ENCODE measurements at regions not wholly inside any gene's neighbourhood (a gene's known extent, or its start where the extent isn't known, plus 50 kb on each side); places are given as distances from the start of the nearest gene placed in this dataset.

- ATAC-seq = no peak
These were observed 587.7 kb downstream of the BRD1 start for GRCh38 chr22:49240016-49240380.

GRCh38 chr22:49239264-49240015 is 588.2 kb downstream of the BRD1 start:
- Histone ChIP-seq H3K36me3 (no peaks in the 10 kb centered on the region), H3K9me3 (no peaks in the 10 kb centered on the region), H3K4me1 (no peaks in the 10 kb centered on the region), H3K27ac (no peak overlapping the region), H3K27me3 (peaks cover 0 to 16% (median 0%) of the 10 kb centered on the region in 9 donors), H3K4me3 (no peak overlapping the region)
- WGBS, 4 donors = 66 to 74% (median 70%) methylated on average over 14 to 18 of the region's 18 CpGs
- TF ChIP-seq POLR2A (IDR thresholded peaks at IDR 0.05) (no peak), CTCF (IDR thresholded peaks at IDR 0.05) (no peak)
- ATAC-seq (no peak), DNase-seq (no peak)
- intact Hi-C loops (cut with DNase I) = no loop called here

More at GRCh38 chr22:49240016-49240380, 587.7 kb downstream of the BRD1 start:
- intact Hi-C loops (cut with DNase I) = no loop called here
- Histone ChIP-seq H3K36me3 (no peaks in the 10 kb centered on the region), H3K4me1 (no peaks in the 10 kb centered on the region), H3K4me3 (no peak overlapping the region), H3K27ac (no peak overlapping the region), H3K9me3 (no peaks in the 10 kb centered on the region), H3K27me3 (peaks cover 0 to 13% (median 0%) of the 10 kb centered on the region in 9 donors)
- 57 to 65% (median 59%) methylated on average over 4 to 9 of the region's 9 CpGs for WGBS, 4 donors
- TF ChIP-seq POLR2A (IDR thresholded peaks at IDR 0.05) (no peak), CTCF (IDR thresholded peaks at IDR 0.05) (no peak)
- DNase-seq = no peak

GRCh38 chr22:49238181-49239141 is 589.2 kb downstream of the BRD1 start:
- peaks cover 0 to 19% (median 0%) of the 10 kb centered on the region in 9 donors for H3K27me3 ChIP-seq
- no peak for TF ChIP-seq CTCF (IDR thresholded peaks at IDR 0.05)
- no peak for TF ChIP-seq POLR2A (IDR thresholded peaks at IDR 0.05)
- WGBS, 4 donors = 76 to 80% (median 77%) methylated on average over 25 of the region's 25 CpGs
- no peak for DNase-seq
- intact Hi-C loops (cut with DNase I) = no loop called here
- no peak for ATAC-seq
- H3K27ac ChIP-seq = no peak overlapping the region
- no peaks in the 10 kb centered on the region for H3K36me3 ChIP-seq
- H3K9me3 ChIP-seq = no peaks in the 10 kb centered on the region
- no peak overlapping the region for H3K4me3 ChIP-seq
- no peaks in the 10 kb centered on the region for H3K4me1 ChIP-seq

GRCh38 chr22:49237703-49238102 is 590.0 kb downstream of the BRD1 start:
- 43 to 55% (median 48%) methylated on average over 2 to 7 of the region's 7 CpGs for WGBS, 4 donors
- DNase-seq = no peak
- H3K27me3 ChIP-seq = peaks cover 0 to 19% (median 0%) of the 10 kb centered on the region in 9 donors
- TF ChIP-seq POLR2A (IDR thresholded peaks at IDR 0.05) (no peak), CTCF (IDR thresholded peaks at IDR 0.05) (no peak)
- H3K9me3 ChIP-seq = no peaks in the 10 kb centered on the region
- no peak for ATAC-seq
- intact Hi-C loops (cut with DNase I) = no loop called here
- H3K27ac ChIP-seq = no peak overlapping the region
- H3K36me3 ChIP-seq = no peaks in the 10 kb centered on the region
- H3K4me3 ChIP-seq = no peak overlapping the region
- H3K4me1 ChIP-seq = no peaks in the 10 kb centered on the region

All from heart left ventricle (tissue), 16 donors.